Keratinocyte (primary cell): ENCODE measurements at regions not wholly inside any gene's neighbourhood (a gene's known extent, or its start where the extent isn't known, plus 50 kb on each side); places are given as distances from the start of the nearest gene placed in this dataset.

Experiments
- EZH2 ChIP-seq: IDR thresholded peaks from one replicate; pipeline ENCODE4 v1.6.1; 2012; ENCODE audit warnings: inconsistent platforms, mild to moderate bottlenecking, low read length, moderate library complexity
- TF ChIP-seq, protein P1 (sequence below), 3 experiments: IDR thresholded peaks in 1 of 3; conservative IDR thresholded peaks in 1 of 3; optimal IDR thresholded peaks in 1 of 3; 2 replicates in 2 of 3; 3 replicates in 1 of 3; pipeline versions ENCODE3 to v1.5.1; 2011; ENCODE audit warnings: low read length in 3 of 3, mild to moderate bottlenecking in 3 of 3, moderate library complexity in 2 of 3, control low read depth in 1 of 3, inconsistent platforms in 1 of 3; ENCODE audit not compliant: insufficient read depth in 2 of 3; ENCODE audit errors: extremely low read depth in 1 of 3

DNA sequence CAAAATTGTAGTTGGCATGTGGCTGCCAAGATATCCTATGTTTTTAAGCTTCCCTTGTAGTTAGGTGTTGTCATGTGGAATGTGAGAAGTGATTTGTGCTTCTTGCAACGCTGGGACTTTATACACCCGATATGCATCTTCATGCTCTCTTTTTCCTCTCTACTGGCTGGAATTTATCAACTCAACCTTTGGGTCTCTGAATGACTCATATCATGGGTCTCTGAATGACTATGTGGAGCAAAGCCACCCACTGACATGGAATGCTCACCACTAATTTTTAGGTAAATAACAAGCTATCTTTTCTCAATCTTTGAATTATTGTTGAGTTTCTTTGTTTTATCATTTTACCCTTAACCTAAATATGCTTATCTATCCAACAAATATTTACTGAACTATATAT is 144.6 kb downstream of the ATP23 start:
- TF ChIP-seq, protein P1, sequence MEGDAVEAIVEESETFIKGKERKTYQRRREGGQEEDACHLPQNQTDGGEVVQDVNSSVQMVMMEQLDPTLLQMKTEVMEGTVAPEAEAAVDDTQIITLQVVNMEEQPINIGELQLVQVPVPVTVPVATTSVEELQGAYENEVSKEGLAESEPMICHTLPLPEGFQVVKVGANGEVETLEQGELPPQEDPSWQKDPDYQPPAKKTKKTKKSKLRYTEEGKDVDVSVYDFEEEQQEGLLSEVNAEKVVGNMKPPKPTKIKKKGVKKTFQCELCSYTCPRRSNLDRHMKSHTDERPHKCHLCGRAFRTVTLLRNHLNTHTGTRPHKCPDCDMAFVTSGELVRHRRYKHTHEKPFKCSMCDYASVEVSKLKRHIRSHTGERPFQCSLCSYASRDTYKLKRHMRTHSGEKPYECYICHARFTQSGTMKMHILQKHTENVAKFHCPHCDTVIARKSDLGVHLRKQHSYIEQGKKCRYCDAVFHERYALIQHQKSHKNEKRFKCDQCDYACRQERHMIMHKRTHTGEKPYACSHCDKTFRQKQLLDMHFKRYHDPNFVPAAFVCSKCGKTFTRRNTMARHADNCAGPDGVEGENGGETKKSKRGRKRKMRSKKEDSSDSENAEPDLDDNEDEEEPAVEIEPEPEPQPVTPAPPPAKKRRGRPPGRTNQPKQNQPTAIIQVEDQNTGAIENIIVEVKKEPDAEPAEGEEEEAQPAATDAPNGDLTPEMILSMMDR (optimal IDR thresholded peaks at IDR 0.05 in 1 of 3, IDR thresholded peaks at IDR 0.05 in 1 of 3, conservative IDR thresholded peaks at IDR 0.05 in 1 of 3; ENCODE audit: extremely low read depth in 1 of 3, insufficient read depth in 2 of 3, low read length in 3 of 3) = no peak
- no peak for TF ChIP-seq EZH2
